ENCODE measurements at regions not wholly inside any gene's neighbourhood (a gene's known extent, or its start where the extent isn't known, plus 50 kb on each side); places are given as distances from the start of the nearest gene placed in this dataset.

DNA sequence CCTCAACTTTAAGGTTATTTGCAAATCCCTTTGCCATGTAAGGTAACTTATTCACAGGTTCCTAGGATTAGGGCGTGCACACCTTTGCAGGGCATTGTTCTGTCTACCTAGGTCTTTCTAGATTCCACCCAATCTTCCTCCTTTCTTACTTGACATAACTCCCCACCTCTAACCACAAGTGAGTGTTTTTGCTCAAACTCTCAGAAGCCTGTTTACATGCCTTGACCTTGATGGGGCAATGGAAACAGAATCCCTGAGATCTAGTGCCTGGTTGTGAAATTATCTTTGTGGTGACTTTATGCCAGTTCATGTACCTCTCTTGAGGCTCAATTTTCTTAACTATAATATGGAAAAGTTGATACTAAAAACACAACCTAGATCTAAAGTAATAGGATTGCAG lies 296.6 kb downstream of the TTLL7 start:
- Histone ChIP-seq H3K4me1 (ENCODE audit: control insufficient read depth, low read length) (no peaks in the 10 kb centered on the region), H3K4me3 (ENCODE audit: low read length) (no peak overlapping the region), H4K20me1 (ENCODE audit: control insufficient read depth, insufficient read depth, low read depth, low read length) (no peaks in the 10 kb centered on the region), H3K36me3 (ENCODE audit: control insufficient read depth, low read length) (no peaks in the 10 kb centered on the region), H3K79me2 (ENCODE audit: control insufficient read depth, low read length) (no peaks in the 10 kb centered on the region), H3K9me3 (ENCODE audit: control insufficient read depth, insufficient read depth, low read length) (no peaks in the 10 kb centered on the region), H3K4me2 (ENCODE audit: low read length) (no peak overlapping the region), H3K27ac (ENCODE audit: low read depth, low read length) (no peak overlapping the region), H3F3A (ENCODE audit: control insufficient read depth, insufficient read depth) (no peaks in the 10 kb centered on the region), H3K27me3 (ENCODE audit: control insufficient read depth, low read length) (no peaks in the 10 kb centered on the region), H3K9me2 (replicated peaks; ENCODE audit: control insufficient read depth, low read length) (no peaks in the 10 kb centered on the region)
- TF ChIP-seq EZH2phosphoT487 (IDR thresholded peaks at IDR 0.05; ENCODE audit: borderline replicate concordance, low read length) (no peak), CTCF (IDR thresholded peaks at IDR 0.05; ENCODE audit: low read depth, low read length, poor library complexity, severe bottlenecking) (no peak)

GRCh38 chr1:83701355-83701754 lies 297.6 kb downstream of the TTLL7 start:
- Histone ChIP-seq H3K4me1 (ENCODE audit: control insufficient read depth, low read length) (no peaks in the 10 kb centered on the region), H4K20me1 (ENCODE audit: control insufficient read depth, insufficient read depth, low read depth, low read length) (no peaks in the 10 kb centered on the region)

DNA sequence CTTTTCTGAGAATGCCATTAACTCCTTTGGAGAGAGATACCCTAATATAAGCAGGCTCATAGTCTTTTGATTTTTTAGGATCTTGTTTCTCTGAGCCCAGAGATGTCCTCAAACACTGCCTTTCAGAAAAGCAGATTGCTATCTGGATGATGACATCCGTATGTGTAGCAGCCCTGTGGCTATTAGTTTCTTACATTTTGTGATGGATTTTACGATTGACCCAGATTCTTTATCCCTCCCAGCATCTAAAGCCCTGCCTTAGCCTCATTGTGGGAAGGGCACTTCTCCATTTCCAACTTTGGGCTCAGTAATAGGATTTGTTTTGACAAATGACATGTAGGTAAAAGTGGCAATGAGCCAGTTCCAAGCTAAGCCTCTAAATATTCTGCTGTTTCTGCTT lies 300.3 kb downstream of the TTLL7 start:
- no peaks in the 10 kb centered on the region for H3K9me2 ChIP-seq (replicated peaks; ENCODE audit: control insufficient read depth, low read length)
- H3K36me3 ChIP-seq (ENCODE audit: control insufficient read depth, low read length) = no peaks in the 10 kb centered on the region
- H3K4me2 ChIP-seq (ENCODE audit: low read length) = no peak overlapping the region
- H3K79me2 ChIP-seq (ENCODE audit: control insufficient read depth, low read length) = no peaks in the 10 kb centered on the region
- H3K27ac ChIP-seq (ENCODE audit: low read depth, low read length) = no peak overlapping the region
- H4K20me1 ChIP-seq (ENCODE audit: control insufficient read depth, insufficient read depth, low read depth, low read length) = no peaks in the 10 kb centered on the region
- TF ChIP-seq EZH2phosphoT487 (IDR thresholded peaks at IDR 0.05; ENCODE audit: borderline replicate concordance, low read length) = no peak
- no peak for TF ChIP-seq CTCF (IDR thresholded peaks at IDR 0.05; ENCODE audit: low read depth, low read length, poor library complexity, severe bottlenecking)
- no peaks in the 10 kb centered on the region for H3K9me3 ChIP-seq (ENCODE audit: control insufficient read depth, insufficient read depth, low read length)
- no peaks in the 10 kb centered on the region for H3K4me1 ChIP-seq (ENCODE audit: control insufficient read depth, low read length)
- H3K4me3 ChIP-seq (ENCODE audit: low read length) = no peak overlapping the region
- no peaks in the 10 kb centered on the region for H3F3A ChIP-seq (ENCODE audit: control insufficient read depth, insufficient read depth)
- H3K27me3 ChIP-seq (ENCODE audit: control insufficient read depth, low read length) = no peaks in the 10 kb centered on the region

More at GRCh38 chr1:83701355-83701754, 297.6 kb downstream of the TTLL7 start:
- Histone ChIP-seq H3K36me3 (ENCODE audit: control insufficient read depth, low read length) (no peaks in the 10 kb centered on the region), H3K79me2 (ENCODE audit: control insufficient read depth, low read length) (no peaks in the 10 kb centered on the region), H3K4me2 (ENCODE audit: low read length) (no peak overlapping the region), H3K27ac (ENCODE audit: low read depth, low read length) (no peak overlapping the region), H3K9me2 (replicated peaks; ENCODE audit: control insufficient read depth, low read length) (no peaks in the 10 kb centered on the region), H3K9me3 (ENCODE audit: control insufficient read depth, insufficient read depth, low read length) (no peaks in the 10 kb centered on the region), H3K4me3 (ENCODE audit: low read length) (no peak overlapping the region), H3K27me3 (ENCODE audit: control insufficient read depth, low read length) (no peaks in the 10 kb centered on the region), H3F3A (ENCODE audit: control insufficient read depth, insufficient read depth) (no peaks in the 10 kb centered on the region)
- no peak for TF ChIP-seq EZH2phosphoT487 (IDR thresholded peaks at IDR 0.05; ENCODE audit: borderline replicate concordance, low read length)
- TF ChIP-seq CTCF (IDR thresholded peaks at IDR 0.05; ENCODE audit: low read depth, low read length, poor library complexity, severe bottlenecking) = no peak

DNA sequence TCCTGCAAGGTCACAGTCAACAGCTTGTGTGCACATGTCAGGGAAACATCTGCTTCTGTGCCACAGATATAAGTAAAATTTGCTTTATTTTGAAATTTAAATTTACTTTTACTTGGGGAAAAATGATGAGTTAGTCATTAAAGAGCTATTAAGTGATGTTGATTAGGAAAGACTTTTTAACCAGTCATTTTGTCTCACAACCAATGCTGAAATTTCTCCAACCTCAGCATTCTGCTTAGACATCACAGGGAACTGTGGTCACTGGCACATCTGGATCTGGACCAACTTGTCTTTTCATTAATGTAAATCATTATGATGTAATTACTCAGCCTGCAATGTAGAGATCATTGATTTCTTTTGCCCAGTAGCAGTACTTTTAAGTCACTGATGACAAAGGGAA lies 301.0 kb downstream of the TTLL7 start:
- Histone ChIP-seq H3K4me2 (ENCODE audit: low read length) (no peak overlapping the region), H3K27me3 (ENCODE audit: control insufficient read depth, low read length) (no peaks in the 10 kb centered on the region), H3F3A (ENCODE audit: control insufficient read depth, insufficient read depth) (no peaks in the 10 kb centered on the region), H3K4me1 (ENCODE audit: control insufficient read depth, low read length) (no peaks in the 10 kb centered on the region), H3K9me3 (ENCODE audit: control insufficient read depth, insufficient read depth, low read length) (no peaks in the 10 kb centered on the region), H3K27ac (ENCODE audit: low read depth, low read length) (no peak overlapping the region), H3K9me2 (replicated peaks; ENCODE audit: control insufficient read depth, low read length) (no peaks in the 10 kb centered on the region), H3K36me3 (ENCODE audit: control insufficient read depth, low read length) (no peaks in the 10 kb centered on the region), H3K79me2 (ENCODE audit: control insufficient read depth, low read length) (no peaks in the 10 kb centered on the region), H3K4me3 (ENCODE audit: low read length) (no peak overlapping the region), H4K20me1 (ENCODE audit: control insufficient read depth, insufficient read depth, low read depth, low read length) (no peaks in the 10 kb centered on the region)
- TF ChIP-seq EZH2phosphoT487 (IDR thresholded peaks at IDR 0.05; ENCODE audit: borderline replicate concordance, low read length) = no peak
- no peak for TF ChIP-seq CTCF (IDR thresholded peaks at IDR 0.05; ENCODE audit: low read depth, low read length, poor library complexity, severe bottlenecking)
